ENCODE measurements at regions not wholly inside any gene's neighbourhood (a gene's known extent, or its start where the extent isn't known, plus 50 kb on each side); places are given as distances from the start of the nearest gene placed in this dataset.
"Not testable (repeated sequence)": the region's sequence is repeated elsewhere in the genome, so short reads cannot be mapped to it uniquely, and the experiment has no call there.

DNA sequence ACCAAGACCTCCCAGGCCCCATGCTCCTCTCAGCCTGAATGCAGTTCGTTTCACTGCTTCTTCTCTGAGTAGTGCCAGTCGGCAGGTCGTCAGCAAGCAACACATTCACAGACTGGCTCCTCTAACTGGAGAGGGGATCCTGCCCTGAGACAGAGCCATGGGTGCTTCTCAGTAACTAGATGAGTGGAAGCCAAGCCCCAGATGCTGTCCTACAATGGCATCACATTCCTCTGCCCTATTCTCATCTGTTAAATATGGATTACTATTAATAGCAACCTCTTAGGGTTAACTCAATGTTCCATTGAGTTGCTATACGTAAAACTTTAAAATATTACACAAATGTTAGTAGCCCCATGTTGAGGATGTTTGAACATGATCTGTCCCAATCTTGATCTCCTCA lies 84.2 kb upstream of the S1PR1 start:
- DNase-seq (ENCODE audit: low read depth) = no peak

DNA sequence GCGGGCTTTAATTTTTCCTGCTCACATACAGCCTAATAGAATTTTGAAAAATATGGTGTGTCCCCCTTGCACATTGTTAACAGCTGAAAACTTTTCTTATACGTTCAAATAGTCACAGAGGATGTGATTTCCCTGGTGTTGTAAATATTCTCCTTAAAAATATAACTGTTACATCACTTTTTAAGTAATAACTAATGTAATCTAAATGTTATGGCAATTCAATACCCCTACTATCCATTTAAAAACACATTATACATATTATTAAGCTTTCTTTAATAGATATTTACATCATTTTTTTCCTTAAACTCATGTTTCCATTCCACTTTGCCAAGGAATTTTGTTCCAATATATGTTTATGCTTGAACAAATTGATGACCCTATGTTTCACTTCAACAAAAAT lies 85.5 kb upstream of the S1PR1 start:
- DNase-seq (ENCODE audit: low read depth) = no peak

DNA sequence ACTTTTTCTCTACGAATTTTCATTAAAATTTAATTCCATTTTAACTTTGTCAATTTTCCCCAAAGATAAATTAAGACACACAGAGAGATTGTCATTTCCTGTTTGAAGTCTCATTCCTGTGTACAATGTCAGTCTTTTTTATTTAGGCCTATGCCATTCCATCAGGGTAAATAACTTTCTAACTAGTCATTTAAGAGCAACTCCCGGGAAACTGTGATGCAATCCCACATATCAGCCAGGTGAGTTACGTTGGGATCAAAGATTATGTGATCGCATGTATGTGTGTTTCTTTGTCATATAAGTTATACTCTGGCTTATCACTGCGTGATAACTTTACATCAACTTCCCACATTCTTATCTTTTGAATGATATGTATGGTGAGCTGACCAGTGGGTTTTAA lies 86.1 kb upstream of the S1PR1 start:
- no peak for DNase-seq (ENCODE audit: low read depth)

DNA sequence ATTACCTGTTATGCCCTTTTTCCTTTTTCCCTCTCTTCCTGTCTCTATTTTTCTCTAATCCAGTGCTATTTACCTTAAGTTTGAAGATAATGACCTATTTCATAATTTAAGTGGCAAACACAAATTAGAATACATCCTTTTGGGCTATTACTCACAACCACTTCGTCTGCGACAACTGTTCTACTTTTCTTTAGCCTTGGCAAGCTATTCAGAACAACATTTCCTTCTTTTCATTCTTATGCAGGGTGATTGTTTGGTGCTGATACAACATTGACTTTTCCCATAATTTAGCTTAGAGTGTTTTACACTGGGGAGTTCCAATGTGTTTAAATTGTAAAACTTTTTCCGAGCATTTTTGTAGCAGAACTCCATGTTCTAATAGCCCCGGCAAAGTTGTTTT lies 86.6 kb upstream of the S1PR1 start:
- no peak for DNase-seq (ENCODE audit: low read depth)

DNA sequence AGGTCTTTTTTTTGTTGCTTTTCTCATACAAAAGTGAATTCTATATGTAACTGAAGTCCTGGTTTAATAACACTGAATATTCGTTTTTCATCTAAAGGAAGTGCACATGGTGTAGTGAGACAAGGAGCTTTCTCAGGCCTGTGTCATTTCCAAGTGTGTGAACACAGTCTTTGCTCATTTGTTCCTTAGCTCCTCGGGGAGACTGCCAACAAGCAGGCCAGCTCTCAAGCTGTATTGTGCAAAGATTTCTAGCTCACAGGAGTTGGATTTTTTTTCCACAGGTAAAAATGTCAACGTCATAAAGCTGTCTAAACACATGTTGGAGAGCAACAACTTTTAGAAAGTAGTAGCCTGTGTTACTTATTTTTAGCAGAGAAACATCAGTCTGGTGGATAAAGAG lies 87.8 kb upstream of the S1PR1 start:
- no peak for DNase-seq (ENCODE audit: low read depth)

DNA sequence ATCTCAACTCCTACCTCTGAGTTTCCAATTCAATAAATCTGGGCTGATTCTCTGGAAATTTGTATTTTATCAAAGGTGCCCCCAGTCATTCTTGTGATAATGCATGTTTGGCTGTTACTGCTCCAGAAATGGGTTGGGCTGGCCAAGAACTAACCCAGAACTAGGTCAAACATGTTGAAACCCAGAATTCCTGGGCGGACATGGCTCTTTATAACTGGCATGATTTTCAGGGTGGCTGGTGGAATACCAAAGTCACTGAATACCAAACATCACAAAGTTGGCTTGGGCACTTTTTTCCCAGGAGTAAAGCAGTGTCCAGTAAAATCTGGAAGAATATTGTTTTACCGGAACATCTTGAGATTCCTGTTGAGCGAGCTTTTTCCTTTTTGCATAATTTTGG lies 89.4 kb upstream of the S1PR1 start:
- DNase-seq (ENCODE audit: low read depth) = no peak

DNA sequence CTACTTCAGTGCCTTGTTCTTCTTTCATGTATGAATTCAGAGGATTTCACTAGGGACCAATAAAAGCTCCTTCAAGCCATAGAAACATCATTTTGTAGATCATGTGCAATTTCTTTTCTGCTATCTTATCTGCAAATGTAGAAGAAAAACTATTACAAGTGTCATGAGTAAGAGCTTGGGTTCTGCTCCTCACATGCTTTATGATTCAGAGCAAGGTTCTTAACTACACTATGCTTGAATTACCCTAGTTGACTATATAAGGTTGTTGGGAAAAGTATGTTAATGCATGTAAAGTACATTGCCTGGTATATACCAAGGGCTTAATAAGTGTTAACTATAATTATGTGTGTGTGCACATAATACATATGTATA lies 91.4 kb upstream of the S1PR1 start:
- DNase-seq (ENCODE audit: low read depth) = no peak

DNA sequence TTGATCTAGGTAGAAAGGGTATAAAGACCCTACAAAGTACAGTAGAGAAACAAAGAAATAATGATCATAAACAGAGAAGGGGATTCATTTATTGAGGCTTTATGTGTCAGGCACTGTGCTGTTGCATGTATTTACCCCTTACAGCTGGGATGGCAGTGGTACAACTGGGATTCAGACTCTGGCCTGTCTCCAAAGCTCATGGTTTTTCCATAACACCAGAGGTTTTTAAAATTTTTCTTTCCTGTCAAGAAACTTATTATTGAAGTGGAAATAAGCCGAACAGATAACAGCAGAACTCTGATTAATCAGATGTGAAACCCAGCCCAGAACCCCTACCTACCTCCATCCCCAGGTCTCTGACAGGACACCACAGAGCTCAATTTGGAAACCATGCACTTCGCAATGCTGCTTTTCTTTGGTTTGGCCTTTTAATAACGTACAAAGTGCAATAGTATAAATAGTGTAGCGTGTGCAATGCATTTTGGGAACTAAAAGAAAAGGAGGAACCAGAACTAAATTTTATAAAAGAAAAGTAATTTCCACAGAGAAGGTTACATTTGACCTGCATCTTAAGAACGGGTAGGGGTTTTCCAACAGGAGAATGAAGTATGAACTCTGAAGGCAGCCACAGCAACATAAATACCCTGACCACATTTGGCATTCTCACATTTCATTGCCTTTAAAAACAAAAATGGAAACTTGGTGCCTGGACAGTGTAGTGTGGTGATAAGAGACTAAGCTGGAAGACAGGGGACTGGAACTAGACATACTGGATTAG lies 92.0 kb upstream of the S1PR1 start:
- DNase-seq (ENCODE audit: low read depth) = no peak

DNA sequence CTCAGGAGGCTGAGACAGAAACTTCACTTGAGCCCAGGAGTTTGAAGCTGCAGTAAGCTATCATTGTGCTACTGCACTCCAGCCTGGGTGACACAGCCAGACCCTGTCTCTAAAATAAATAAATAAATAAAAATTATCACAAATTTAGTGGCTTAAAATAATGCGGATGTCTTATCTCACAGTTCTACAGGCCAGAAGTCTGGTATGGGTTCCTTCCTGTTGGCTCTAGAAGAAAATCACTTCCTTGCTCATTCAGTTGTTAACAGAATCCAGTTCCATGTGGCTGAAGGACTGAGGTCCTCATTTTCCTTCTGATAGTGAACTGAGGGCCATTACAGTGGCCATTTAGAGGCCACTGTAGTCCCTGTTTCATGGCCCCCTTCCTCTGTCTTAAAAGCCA lies 94.6 kb upstream of the S1PR1 start:
- no peak for DNase-seq (ENCODE audit: low read depth)

DNA sequence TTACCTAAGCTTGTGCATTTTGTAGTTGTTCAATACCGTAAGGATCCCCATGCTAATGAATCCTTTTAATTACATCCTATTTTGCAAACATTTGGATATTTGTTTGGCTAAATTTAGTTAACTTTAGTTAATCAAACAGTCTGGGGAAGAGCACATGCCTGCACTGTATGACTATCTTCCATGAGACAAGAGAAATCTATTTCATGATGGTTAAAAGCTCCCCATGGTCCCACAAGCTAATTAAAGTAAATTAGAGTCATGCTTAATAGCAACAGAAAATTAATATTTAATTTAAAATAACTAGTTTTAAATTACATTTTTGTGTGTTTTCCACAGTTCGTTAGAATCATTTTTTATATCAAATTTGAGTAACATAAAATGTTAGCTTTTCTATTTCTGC lies 95.4 kb upstream of the S1PR1 start:
- no peak for DNase-seq (ENCODE audit: low read depth)

DNA sequence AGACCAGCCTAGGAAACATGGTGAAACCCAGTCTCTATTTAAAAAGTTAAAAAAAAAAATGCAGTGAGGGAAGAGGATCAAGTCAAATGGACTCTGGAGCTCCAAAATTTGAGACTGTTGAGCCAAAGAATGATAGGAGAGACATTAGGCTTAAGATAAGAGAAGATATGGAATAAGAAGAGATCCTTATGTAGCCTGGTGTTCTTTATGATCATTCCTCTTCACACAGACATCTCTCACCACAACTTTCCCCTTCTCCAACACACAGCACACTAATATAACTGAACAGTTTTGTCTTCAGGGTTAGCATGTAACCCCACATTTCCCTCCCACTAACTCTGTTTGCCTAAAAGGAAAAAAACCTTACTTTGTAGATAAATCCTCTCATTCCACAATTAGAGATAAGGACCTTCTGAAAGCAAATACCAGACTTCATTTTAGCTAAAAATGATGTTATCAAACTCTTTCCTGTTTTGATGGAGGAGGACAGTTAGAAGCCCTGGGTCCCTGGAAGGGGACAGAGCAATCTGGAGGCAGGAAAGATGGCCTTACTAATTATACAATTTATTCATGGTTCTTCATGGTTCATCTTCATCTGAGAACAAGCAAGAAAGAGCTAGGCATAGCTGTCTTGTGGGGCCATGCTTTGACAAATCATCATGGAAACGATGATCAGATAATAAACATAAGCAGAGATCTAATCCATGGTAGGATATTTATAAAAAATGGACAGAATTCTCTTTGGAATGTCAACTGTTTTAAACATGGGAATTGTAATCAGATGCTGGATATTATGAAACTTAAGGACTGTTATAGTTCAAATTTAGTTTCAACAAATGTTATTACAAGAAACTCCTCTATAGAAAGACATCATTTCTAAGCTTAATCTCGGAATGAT lies 96.7 kb upstream of the S1PR1 start:
- no peak for DNase-seq (ENCODE audit: low read depth)

DNA sequence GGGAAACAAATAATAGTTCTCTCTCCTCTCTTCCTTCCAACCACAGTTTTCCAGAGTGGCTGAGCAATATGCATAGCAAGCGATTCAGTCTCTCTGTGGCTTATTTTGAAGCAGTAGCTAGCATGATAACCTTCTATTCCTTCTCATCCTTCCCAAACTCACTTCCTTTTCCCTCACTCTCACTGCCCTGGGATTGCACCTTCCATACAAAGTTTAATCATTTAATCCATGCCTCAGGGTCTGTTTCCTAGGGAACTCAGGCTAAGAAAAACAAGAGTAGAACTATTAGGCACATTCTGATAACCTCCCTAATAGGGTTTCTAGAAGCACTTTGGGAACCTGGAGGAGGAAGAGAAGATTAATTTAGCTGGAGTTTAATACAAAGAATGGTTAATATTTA lies 97.7 kb upstream of the S1PR1 start:
- no peak for DNase-seq (ENCODE audit: low read depth)

DNA sequence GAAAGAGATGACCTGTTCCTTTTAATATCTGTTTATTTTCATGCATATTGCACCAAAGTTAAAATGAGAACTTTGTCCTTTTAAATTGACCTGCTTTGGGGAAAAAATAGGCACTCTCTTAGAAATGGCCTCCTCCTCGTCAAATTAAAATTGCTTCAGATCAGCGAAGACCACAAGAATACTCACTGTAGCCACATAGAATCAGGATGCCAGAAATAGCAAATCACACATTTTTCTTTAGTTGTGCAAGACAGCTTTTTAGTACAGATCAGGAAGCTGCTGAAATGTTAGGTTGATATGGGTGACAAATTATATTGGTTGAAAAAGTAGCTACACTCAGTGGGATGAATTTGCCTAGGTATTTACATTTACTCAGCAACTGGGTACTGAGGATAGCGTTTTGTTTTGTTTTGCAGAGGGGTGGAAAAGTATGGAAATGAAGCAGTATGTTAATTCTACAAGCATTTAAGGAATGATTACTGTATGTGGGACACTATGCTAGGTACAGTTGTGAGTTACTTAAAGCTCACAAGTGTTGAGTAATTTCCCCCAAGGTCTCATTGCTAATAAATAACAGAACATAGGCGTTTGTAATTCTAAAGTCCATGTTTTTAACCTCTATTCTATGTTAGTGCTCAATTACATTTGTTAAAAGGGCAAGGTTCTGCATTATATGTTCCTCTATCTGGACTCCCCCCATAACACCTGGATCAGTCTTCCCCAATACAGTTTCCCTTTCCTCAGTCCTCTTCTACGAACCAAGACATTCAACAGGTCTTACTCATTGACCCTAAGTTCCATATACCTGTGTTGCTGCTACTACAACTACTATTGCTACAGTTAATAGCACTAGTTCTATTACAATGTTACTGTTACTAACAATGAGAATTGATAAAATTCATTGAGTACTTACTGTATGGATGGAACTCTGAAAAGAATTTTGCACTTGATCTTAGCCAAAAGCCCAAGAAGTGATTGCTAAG lies 99.4 kb upstream of the S1PR1 start:
- DNase-seq (ENCODE audit: low read depth) = no peak

DNA sequence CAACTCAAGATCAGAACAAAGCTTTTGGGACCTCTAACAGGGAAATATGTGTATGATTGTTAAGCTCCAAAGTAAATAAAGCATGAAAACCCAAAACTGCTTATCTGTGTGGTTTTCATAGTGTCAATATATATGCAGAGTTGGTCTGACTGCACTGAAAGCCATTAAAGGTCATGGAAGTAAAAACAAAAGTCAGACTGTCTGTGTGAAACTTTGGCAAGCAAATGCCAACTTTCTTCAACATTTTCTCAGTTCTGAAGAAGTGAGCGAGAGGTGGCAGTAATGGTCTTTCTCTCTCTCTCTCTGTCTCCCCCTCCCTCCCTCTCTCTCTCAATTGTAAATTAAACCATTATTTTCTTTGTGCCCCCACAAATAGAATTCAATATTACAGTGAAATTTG lies 100.1 kb upstream of the S1PR1 start:
- DNase-seq (ENCODE audit: low read depth) = peak; percentile 17

DNA sequence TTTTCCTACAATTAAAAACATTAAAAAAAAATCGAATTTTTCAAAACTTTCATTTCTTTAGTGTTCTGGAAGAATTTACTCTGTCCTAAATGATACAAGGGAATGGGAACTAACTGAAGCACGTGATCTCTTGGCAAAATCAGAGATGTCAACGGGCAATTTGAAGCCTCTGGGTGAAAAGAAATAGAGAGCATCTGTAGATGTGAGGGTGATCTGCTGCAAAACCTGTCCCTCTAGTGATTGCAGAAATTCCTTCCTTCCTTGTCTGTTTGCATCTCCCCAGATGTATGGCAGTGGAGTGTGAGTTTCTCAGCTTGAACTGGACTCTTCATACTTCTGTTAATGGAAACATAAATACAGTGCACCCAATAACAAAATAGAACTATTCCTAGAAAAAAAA lies 100.5 kb upstream of the S1PR1 start:
- DNase-seq (ENCODE audit: low read depth) = no peak

DNA sequence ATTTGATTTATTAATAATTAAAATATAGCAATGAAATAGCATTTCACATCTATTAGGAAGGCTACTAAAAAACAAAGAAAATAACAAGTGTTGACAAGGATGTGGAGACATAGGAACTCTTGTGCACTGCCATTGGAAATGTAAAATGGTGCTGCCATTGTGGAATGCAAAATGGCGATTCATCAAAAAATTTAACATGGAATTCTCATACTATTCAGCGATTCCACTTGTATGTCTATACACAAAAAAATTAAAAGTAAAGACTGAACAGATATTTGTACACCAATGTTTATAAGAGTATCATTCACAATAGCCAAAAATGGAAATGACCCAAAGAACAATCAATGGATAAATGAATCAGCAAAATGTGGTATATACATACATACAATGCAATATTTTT lies 101.3 kb upstream of the S1PR1 start:
- DNase-seq (ENCODE audit: low read depth) = no peak

DNA sequence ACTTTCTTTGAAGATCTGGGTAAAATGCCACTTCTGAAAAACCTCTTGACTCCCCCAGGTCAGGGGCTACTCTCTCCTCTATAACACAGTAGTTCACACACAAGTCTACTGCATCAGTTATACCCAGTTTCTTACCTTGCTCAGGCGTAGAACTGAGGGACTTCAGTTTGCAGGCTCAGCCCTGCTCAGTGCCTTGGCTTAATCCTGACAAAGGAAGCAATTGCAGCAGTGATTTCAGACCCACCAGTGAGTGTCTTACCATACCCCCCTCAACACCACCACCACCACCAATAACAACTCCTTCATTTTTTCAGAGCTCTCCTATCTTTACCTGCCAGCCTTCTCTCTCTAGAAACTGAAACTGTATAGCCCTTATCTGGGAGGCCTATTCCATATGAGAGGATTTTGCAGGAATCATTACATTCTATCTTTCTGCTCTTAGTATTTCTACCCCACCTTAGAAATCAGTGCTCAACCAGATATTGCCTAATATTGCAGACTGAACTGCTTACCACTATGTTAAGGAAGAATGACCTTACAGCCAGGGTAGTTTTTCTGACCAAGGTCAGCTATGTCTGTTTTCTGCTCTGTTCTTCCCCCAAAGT lies 105.5 kb upstream of the S1PR1 start:
- DNase-seq (ENCODE audit: low read depth) = no peak

DNA sequence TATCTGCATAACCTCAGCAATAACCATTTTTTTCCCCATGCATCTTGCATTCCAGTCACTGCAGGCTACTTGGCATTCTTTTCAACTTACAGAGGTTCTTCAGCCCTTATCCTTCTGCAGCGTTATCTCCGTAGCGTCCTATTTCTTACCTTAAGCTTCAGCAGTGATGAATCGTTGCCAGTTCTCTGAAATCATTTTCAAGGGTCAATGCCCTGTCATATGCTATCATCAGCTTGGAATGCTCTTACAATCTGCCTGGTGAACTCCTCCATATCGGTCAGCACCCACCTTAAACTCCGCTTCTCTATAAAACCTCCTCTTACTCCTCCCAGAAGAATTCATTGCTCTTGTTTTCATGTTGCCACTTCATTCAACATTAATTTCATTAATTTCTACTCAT lies 105.1 kb upstream of the DPH5 start:
- DNase-seq (ENCODE audit: low read depth) = no peak

DNA sequence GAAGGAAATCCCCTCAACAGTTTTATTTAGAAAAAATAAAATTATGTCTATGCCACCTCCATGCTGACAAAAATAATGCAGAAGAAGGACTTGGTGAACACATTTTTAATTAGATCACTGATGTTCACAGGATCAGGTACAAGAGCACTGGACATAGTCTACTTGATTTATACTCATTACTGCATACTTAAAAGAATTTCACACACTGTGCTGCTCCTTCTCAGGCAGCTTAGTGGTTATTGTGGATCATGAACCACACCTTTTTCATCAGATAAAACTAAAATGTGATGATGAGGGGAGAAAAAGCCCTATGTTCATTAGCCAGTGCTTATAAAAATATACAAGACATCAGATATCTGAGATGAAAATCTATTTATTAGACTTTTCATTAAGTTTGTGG lies 103.3 kb upstream of the DPH5 start:
- DNase-seq (ENCODE audit: low read depth) = no peak

DNA sequence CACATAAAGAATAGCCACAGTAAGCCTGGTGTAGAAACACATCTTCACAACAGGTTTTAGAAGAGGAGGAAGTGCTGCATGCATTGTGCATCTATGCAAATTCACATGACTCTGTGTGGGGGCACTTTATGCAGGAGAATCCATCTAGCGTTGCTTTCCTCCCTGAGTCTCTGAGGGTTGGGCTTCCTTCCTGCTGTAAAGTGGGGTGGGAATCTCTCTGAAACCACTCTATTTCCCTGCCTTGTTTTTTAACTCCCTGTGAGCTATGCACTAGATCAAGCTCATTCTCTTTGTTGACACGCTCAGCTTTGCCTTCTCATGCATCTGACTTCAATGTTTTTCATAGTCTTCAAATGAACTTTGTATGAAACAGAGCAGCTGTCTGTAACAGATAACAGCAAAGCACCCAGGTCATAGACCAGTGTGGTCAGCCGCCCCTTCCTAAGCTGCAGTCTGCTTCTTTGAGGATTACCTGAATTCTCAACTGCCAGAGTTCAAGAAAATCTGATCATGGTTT lies 102.7 kb upstream of the DPH5 start:
- no peak for DNase-seq (ENCODE audit: low read depth)

DNA sequence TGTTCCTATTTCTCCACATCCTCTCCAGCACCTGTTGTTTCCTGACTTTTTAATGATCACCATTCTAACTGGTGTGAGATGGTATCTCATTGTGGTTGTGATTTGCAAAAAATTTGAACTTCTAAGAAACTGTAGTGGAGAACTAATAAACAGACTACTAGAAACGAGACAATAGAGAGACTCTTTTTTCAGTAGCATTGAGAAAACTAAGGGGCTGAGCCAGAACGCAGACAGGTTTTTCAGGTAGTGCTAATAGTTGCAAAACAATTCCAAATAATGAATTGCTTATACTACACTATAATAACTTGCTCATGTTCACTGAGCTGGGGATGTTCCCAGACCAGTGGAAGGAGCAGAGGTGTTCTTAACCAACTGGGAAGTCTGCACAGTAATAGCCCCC lies 98.8 kb upstream of the DPH5 start:
- no peak for DNase-seq (ENCODE audit: low read depth)

DNA sequence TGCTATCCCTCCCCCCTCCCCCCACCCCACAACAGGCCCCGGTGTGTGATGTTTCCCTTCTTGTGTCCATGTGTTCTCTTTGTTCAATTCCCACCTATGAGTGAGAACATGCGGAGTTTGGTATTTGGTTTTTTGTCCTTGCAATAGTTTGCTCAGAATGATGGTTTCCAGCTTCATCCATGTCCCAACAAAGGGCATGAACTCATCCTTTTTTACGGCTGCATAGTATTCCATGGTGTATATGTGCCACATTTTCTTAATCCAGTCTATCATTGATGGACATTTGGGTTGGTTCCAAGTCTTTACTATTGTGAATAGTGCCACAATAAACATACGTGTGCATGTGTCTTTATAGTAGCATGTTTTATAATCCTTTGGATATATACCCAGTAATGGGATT lies 98.3 kb upstream of the DPH5 start:
- DNase-seq (ENCODE audit: low read depth) = not testable (repeated sequence)
